ENCODE measurements at regions not wholly inside any gene's neighbourhood (a gene's known extent, or its start where the extent isn't known, plus 50 kb on each side); places are given as distances from the start of the nearest gene placed in this dataset.

DNA sequence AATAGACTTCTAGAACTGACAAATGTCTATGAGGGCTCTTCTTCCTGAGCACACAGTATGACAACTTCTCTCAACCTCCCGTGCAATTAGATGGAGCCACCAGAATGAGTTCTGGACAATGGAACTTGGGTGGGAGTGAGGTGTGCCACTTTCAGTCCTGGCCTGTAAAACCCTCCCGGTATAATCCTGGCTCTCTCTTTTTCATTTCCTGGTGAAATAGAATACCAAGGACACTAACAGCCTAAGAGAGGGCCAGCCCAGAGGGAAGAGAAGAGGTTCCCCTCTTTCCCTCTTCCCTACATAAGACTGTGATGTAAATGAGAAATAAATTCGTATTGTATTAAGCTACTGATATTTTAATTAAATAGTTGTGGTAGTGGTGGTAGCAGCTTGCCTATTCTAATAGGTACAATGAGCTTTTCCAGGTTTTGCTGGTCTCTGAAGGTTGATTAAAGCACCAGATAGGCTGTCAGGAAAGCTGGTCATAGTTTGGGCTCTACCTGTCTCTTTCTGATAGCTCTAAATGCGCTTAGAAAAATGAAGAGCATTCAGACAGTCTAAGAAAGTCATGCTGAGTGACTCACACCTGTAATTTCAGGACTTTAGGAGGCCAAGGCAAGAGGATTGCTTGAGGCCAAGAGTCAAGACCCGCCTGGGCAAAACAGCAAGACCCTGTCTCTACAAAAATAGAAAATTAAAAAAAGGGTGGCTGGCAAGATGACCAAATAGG is 108.6 kb upstream of the ZNF644 start:
- no peak overlapping the region for H3K27ac ChIP-seq
- no peak for TF ChIP-seq CTCF (conservative IDR thresholded peaks at IDR 0.05)

DNA sequence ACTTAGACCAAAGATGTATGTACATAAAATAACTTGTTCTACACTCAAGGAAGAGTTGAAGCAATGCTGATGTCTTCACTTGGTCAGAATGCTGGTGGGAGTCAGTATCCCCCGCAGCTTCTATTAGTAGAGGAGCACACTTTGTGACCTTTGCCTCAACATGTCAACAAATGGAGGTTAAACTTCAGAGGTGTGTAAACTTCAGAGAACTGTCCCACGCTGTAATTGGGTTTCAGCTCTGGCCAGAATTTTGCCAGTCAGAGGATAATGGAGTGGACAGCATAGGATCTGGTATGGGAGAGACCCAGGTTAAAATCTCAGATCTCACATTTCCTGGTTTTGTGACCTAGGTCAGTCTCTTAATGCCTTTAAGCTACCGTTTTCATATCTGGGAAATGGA is 107.6 kb upstream of the ZNF644 start:
- TF ChIP-seq CTCF (conservative IDR thresholded peaks at IDR 0.05) = no peak
- H3K27ac ChIP-seq = no peak overlapping the region

DNA sequence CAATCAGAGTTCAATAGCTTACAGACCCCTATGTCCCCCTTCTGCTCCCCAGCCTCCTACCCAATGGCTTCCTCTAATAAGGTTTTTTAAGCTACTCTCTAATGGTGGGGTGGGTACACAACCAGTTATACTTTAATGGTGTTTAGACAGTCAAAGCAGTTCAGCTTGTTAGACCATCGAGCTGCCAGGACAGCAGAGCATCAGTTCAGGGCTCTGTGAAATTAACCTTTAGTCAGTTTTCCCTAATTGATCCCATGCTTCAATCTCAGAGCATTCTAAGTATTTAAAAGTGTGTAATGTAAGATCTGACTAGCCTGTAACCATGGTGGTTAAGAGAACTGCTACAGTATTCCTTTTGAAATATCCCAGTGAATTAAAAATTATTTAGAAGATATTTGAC is 107.2 kb upstream of the ZNF644 start:
- no peak for TF ChIP-seq CTCF (conservative IDR thresholded peaks at IDR 0.05)
- no peak overlapping the region for H3K27ac ChIP-seq

DNA sequence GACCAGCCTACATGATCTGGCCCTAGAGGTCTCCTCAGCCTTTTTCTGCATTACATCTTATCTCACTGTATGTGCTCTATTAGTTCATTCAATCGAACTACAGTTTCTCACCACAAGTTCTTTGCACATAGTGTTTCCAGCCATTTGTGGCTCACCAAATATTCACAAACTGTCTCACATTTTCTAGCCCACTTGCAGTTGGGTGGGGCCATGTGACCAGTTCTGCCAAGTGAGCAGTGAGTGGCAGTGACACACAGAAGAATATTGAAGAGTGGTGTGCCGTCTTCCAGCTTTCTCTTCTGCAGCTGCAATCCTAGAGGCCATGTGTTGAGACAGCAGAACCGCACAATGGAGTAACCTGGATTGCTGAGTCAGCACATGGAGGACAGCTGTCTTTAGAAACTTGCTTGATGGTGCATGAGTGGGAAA is 103.2 kb upstream of the ZNF644 start:
- H3K27ac ChIP-seq = no peak overlapping the region
- TF ChIP-seq CTCF (conservative IDR thresholded peaks at IDR 0.05) = no peak

DNA sequence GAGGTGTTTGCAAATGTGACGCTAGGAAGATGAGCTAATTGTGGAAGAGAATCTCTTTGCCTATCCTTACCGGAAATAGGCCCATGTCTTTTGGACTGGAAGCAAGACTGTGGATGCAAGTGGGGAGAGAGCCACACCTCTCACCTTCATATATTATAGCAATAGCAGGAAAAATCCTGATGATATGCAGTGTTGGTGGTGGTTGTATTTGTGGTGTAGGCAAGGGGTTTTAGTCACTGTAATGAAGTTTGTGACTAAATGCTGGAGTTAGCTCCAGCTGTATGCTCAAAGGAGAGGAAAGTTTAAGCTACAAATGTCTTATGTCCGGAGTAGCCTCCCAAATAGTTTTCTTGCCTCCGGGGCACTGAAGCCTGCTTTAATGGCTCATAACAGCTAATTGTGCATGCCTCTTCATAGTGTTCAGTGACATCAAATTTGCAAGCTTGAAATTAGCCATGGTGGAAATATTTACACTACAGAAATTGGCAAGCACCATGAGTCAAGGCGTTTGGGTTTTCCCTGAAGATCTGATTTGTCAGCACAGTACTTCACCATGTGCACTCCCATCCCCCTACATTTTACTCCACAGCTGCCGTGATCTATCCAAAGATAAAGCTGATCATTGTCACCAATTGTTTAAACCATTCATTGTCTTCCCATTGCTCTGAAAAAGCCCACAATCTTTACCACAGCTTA is 102.6 kb upstream of the ZNF644 start:
- no peak overlapping the region for H3K27ac ChIP-seq
- TF ChIP-seq CTCF (conservative IDR thresholded peaks at IDR 0.05) = no peak

DNA sequence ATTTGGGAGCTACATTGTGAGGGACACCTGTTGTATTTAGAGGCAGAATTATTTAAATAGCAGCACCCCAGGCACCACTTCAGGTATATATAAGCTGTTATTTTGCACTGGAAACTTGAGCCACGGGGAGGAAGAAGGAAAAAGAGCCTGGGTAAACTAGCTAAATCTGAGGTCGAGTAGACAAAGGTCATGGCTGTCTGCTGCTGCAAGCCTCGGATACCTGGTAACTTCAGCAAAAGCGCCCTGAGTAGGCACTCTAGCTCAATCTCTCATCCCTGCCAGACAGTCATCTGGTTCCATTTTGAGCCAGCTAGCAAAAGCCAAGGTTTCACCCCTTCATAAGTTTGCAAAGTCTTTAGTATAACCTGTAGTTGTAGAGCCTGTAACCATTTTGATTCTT is 101.9 kb upstream of the ZNF644 start:
- H3K27ac ChIP-seq = no peak overlapping the region
- TF ChIP-seq CTCF (conservative IDR thresholded peaks at IDR 0.05) = no peak

- no peak for TF ChIP-seq CTCF (conservative IDR thresholded peaks at IDR 0.05)
- no peak overlapping the region for H3K27ac ChIP-seq
These were observed 101.5 kb upstream of the ZNF644 start for GRCh38 chr1:91123319-91123718.

Data from VCaP (cell line).